ENCODE measurements at regions not wholly inside any gene's neighbourhood (a gene's known extent, or its start where the extent isn't known, plus 50 kb on each side); places are given as distances from the start of the nearest gene placed in this dataset.

DNA sequence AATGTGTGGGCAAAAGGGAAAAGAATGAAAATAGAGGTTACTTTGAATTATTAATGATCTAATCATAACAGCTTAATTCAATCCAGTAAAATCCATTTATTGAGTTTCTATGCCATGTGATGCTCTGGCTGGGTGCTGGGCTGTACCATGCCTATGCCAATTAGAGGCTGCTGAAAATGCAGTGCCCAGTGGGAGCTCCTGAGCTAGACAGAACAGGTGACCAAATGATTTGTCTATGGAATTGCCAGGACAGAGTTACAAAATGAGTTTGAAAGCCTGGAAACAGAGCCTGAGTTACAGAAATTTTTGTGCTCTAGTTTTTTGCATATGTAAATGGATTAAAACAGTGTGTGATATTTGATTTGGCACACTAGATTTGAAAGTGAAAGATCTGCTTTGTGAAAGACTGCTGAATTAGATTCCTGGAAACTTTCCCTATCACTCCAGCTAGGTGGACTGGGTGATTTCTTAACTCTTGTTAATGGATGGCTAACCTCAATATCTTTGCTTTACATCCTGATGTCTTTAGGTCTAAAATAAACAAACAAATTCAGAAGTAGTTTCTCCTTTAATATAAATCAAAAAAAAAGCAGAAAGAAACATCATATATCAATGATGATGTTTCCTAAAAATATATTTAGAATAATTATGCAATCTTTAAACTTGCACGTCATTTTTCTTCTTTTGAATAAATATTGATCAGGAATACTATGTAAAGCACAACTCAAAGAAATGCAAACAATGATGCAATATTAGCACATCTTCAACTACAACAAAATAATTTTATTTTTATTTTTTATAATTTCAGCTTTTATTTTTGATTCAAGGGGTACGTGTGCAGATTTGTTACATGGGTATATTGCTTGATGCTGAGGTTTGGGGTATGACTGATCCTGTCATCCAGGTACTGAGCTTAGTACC, 194.8 kb upstream of the FBXL7 start:
- DNase-seq: no peak
- intact Hi-C loops (cut with DNase I): no loop called here
- Histone ChIP-seq H3K27me3 (no peaks in the 10 kb centered on the region), H3K4me3 (no peak overlapping the region), H3K4me1 (replicated peaks in 1 of 2) (no peaks in the 10 kb centered on the region), H3K9me3 (replicated peaks in 1 of 3) (no peaks in the 10 kb centered on the region), H3K27ac (no peak overlapping the region), H3K36me3 (replicated peaks in 1 of 2) (no peaks in the 10 kb centered on the region)
- WGBS, 4 donors: 52 to 74% (median 66%) methylated on average over 2 of the region's 2 CpGs
- no peak for TF ChIP-seq POLR2A (IDR thresholded peaks at IDR 0.05)
- TF ChIP-seq, protein P1, sequence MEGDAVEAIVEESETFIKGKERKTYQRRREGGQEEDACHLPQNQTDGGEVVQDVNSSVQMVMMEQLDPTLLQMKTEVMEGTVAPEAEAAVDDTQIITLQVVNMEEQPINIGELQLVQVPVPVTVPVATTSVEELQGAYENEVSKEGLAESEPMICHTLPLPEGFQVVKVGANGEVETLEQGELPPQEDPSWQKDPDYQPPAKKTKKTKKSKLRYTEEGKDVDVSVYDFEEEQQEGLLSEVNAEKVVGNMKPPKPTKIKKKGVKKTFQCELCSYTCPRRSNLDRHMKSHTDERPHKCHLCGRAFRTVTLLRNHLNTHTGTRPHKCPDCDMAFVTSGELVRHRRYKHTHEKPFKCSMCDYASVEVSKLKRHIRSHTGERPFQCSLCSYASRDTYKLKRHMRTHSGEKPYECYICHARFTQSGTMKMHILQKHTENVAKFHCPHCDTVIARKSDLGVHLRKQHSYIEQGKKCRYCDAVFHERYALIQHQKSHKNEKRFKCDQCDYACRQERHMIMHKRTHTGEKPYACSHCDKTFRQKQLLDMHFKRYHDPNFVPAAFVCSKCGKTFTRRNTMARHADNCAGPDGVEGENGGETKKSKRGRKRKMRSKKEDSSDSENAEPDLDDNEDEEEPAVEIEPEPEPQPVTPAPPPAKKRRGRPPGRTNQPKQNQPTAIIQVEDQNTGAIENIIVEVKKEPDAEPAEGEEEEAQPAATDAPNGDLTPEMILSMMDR (IDR thresholded peaks at IDR 0.05): no peak

GRCh38 chr5:15304066-15304731, 195.8 kb upstream of the FBXL7 start:
- H3K4me3 ChIP-seq: no peak overlapping the region
- no peak for TF ChIP-seq POLR2A (IDR thresholded peaks at IDR 0.05)
- TF ChIP-seq, protein P1 (IDR thresholded peaks at IDR 0.05): no peak
- intact Hi-C loops (cut with DNase I): no loop called here
- DNase-seq: no peak
- H3K27ac ChIP-seq: no peak overlapping the region
- 58 to 75% (median 64%) methylated on average over 2 of the region's 2 CpGs for WGBS, 4 donors
- H3K4me1 ChIP-seq (replicated peaks in 1 of 2): no peaks in the 10 kb centered on the region
- no peaks in the 10 kb centered on the region for H3K36me3 ChIP-seq (replicated peaks in 1 of 2)
- H3K27me3 ChIP-seq: no peaks in the 10 kb centered on the region
- no peaks in the 10 kb centered on the region for H3K9me3 ChIP-seq (replicated peaks in 1 of 3)

GRCh38 chr5:15300141-15300540, 199.8 kb upstream of the FBXL7 start:
- H3K4me1 ChIP-seq (replicated peaks in 1 of 2): no peaks in the 10 kb centered on the region
- H3K4me3 ChIP-seq: no peak overlapping the region
- intact Hi-C loops (cut with DNase I): no loop called here
- no peaks in the 10 kb centered on the region for H3K27me3 ChIP-seq
- H3K27ac ChIP-seq: no peak overlapping the region
- TF ChIP-seq, protein P1 (IDR thresholded peaks at IDR 0.05): no peak
- no peak for TF ChIP-seq POLR2A (IDR thresholded peaks at IDR 0.05)
- DNase-seq: no peak
- WGBS, 4 donors: 83 to 95% (median 92%) methylated on average over 5 of the region's 5 CpGs
- no peaks in the 10 kb centered on the region for H3K36me3 ChIP-seq (replicated peaks in 1 of 2)
- H3K9me3 ChIP-seq (replicated peaks in 1 of 3): no peaks in the 10 kb centered on the region

DNA sequence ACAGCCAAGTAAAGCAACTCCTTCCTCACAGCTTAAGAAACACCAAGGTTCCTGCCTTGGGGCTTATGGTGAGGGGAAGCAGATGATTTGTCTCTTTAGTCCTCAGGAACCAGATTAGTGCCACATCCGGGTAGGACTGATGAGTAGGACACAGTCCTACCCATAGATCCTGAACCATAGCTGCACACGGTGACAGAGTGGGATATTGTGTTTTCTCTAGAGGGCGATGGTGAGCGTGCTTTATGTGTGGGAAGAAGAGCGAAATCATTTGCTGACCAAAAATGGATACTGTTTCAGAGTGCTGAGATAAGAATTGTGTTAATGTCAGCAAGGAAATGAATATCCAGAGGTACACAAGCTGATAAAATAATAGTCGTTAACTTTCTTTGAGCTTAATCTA, 209.0 kb upstream of the FBXL7 start:
- TF ChIP-seq, protein P1 (IDR thresholded peaks at IDR 0.05): no peak
- no peak for TF ChIP-seq POLR2A (IDR thresholded peaks at IDR 0.05)
- intact Hi-C loops (cut with DNase I): no loop called here
- WGBS, 4 donors: 76 to 85% (median 81%) methylated on average over 6 of the region's 6 CpGs

More for the DNA sequence above, 209.0 kb upstream of the FBXL7 start:
- DNase-seq: no peak
- H3K27me3 ChIP-seq: no peaks in the 10 kb centered on the region
- H3K9me3 ChIP-seq (replicated peaks in 1 of 3): no peaks in the 10 kb centered on the region
- H3K4me1 ChIP-seq (replicated peaks in 1 of 2): no peaks in the 10 kb centered on the region
- no peak overlapping the region for H3K4me3 ChIP-seq
- H3K36me3 ChIP-seq (replicated peaks in 1 of 2): no peaks in the 10 kb centered on the region
- H3K27ac ChIP-seq: no peak overlapping the region
